Endodermal cell (in vitro differentiated cells): ENCODE measurements at regions not wholly inside any gene's neighbourhood (a gene's known extent, or its start where the extent isn't known, plus 50 kb on each side); places are given as distances from the start of the nearest gene placed in this dataset.

Experiments
- DNase-seq: peaks from one replicate; pipeline ENCODE4 v3.0.0-alpha.2; 2017
- H3K27ac ChIP-seq: 2 replicates; pipeline ENCODE4 v1.5.1; 2013; ENCODE audit warnings: mild to moderate bottlenecking, low read depth, low read length, moderate library complexity
- H3K27me3 ChIP-seq: 2 replicates; pipeline ENCODE4 v1.6.1; 2013; ENCODE audit warnings: mild to moderate bottlenecking, low read length, moderate library complexity; ENCODE audit not compliant: insufficient read depth, control insufficient read depth, poor library complexity, severe bottlenecking
- H3K36me3 ChIP-seq: 2 replicates; pipeline ENCODE4 v1.7.0; 2013; ENCODE audit warnings: mild to moderate bottlenecking, low read length, moderate library complexity; ENCODE audit not compliant: control insufficient read depth, insufficient read depth
- H3K4me1 ChIP-seq: one replicate; pipeline ENCODE4 v1.7.0; 2013; ENCODE audit warnings: low read length; ENCODE audit not compliant: control insufficient read depth, insufficient read depth
- H3K4me3 ChIP-seq: 2 replicates; pipeline ENCODE4 v1.5.1; 2013; ENCODE audit warnings: mild to moderate bottlenecking, low read length, moderate library complexity
- H3K9ac ChIP-seq: 2 replicates; pipeline ENCODE4 v1.6.1; 2013; ENCODE audit warnings: mild to moderate bottlenecking, low read length, moderate library complexity; ENCODE audit not compliant: poor library complexity, severe bottlenecking; ENCODE audit errors: extremely low read depth
- H3K9me3 ChIP-seq: 2 replicates; pipeline ENCODE4 v1.6.1; 2013; ENCODE audit warnings: mild to moderate bottlenecking, low read length, moderate library complexity; ENCODE audit not compliant: control insufficient read depth
- H3K27ac Mint-ChIP-seq: 2 replicates; pipeline ENCODE4 v1.8.0; 2020; ENCODE audit warnings: mixed read lengths
- H3K27me3 Mint-ChIP-seq: 2 replicates; pipeline ENCODE4 v1.8.0; 2021; ENCODE audit warnings: mild to moderate bottlenecking, mixed read lengths; ENCODE audit not compliant: insufficient read depth
- H3K36me3 Mint-ChIP-seq: 2 replicates; pipeline ENCODE4 v1.8.0; 2020; ENCODE audit warnings: low read depth, mixed read lengths
- H3K4me1 Mint-ChIP-seq: 2 replicates; pipeline ENCODE4 v1.8.0; 2020; ENCODE audit warnings: mixed read lengths
- H3K4me3 Mint-ChIP-seq: 2 replicates; pipeline ENCODE4 v1.8.0; 2020; ENCODE audit warnings: mild to moderate bottlenecking, moderate library complexity, mixed read lengths
- H3K9me3 Mint-ChIP-seq: 2 replicates; pipeline ENCODE4 v1.8.0; 2020; ENCODE audit warnings: mild to moderate bottlenecking, mixed read lengths
- WGBS, 2 experiments: methylation state at CpG; one replicate each; pipeline versions ENCODE4 v1.1.5 to v1.1.7; 2013; ENCODE audit warnings: missing lambda C conversion rate in 2 of 2, mixed read lengths in 1 of 2; ENCODE audit not compliant: insufficient coverage in 1 of 2, insufficient read length in 1 of 2; 5-methylcytosine and 5-hydroxymethylcytosine counted together
- TF ChIP-seq, protein P1 (sequence below): fragments of 200-600 bp; sonication (generic); conservative IDR thresholded peaks from 2 replicates; pipeline ENCODE4 v1.5.0; 2021; ENCODE audit warnings: antibody characterized with exemption, mild to moderate bottlenecking

GRCh38 chr3:104126463-104126862, 1240.2 kb upstream of the ALCAM start:
- H3K9me3 Mint-ChIP-seq = no peaks in the 10 kb centered on the region
- no peak overlapping the region for H3K4me3 Mint-ChIP-seq
- H3K36me3 ChIP-seq = no peaks in the 10 kb centered on the region
- peak; percentile 46 for DNase-seq
- 93 to 94% methylated on average over 3 to 4 of the region's 4 CpGs for WGBS, 2 experiments
- H3K4me3 ChIP-seq = no peak overlapping the region
- H3K27ac Mint-ChIP-seq = no peak overlapping the region
- H3K36me3 Mint-ChIP-seq = no peaks in the 10 kb centered on the region
- no peaks in the 10 kb centered on the region for H3K4me1 Mint-ChIP-seq
- H3K27me3 Mint-ChIP-seq = no peaks in the 10 kb centered on the region
- H3K9ac ChIP-seq = no peak overlapping the region
- TF ChIP-seq, protein P1, sequence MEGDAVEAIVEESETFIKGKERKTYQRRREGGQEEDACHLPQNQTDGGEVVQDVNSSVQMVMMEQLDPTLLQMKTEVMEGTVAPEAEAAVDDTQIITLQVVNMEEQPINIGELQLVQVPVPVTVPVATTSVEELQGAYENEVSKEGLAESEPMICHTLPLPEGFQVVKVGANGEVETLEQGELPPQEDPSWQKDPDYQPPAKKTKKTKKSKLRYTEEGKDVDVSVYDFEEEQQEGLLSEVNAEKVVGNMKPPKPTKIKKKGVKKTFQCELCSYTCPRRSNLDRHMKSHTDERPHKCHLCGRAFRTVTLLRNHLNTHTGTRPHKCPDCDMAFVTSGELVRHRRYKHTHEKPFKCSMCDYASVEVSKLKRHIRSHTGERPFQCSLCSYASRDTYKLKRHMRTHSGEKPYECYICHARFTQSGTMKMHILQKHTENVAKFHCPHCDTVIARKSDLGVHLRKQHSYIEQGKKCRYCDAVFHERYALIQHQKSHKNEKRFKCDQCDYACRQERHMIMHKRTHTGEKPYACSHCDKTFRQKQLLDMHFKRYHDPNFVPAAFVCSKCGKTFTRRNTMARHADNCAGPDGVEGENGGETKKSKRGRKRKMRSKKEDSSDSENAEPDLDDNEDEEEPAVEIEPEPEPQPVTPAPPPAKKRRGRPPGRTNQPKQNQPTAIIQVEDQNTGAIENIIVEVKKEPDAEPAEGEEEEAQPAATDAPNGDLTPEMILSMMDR = no peak
- H3K27ac ChIP-seq = no peak overlapping the region
- peaks cover 3% of the 10 kb centered on the region for H3K9me3 ChIP-seq
- H3K27me3 ChIP-seq = no peaks in the 10 kb centered on the region
- no peaks in the 10 kb centered on the region for H3K4me1 ChIP-seq

GRCh38 chr3:104126864-104127553, 1239.7 kb upstream of the ALCAM start:
- H3K27me3 Mint-ChIP-seq = no peaks in the 10 kb centered on the region
- 75 to 82% methylated on average over 4 to 7 of the region's 7 CpGs for WGBS, 2 experiments
- H3K4me3 ChIP-seq = no peak overlapping the region
- H3K4me1 Mint-ChIP-seq = no peaks in the 10 kb centered on the region
- H3K27ac Mint-ChIP-seq = no peak overlapping the region
- TF ChIP-seq, protein P1 = no peak
- H3K4me1 ChIP-seq = no peaks in the 10 kb centered on the region
- peaks cover 3% of the 10 kb centered on the region for H3K9me3 ChIP-seq
- no peaks in the 10 kb centered on the region for H3K27me3 ChIP-seq
- H3K36me3 ChIP-seq = no peaks in the 10 kb centered on the region
- peaks cover 2% of the 10 kb centered on the region for H3K9me3 Mint-ChIP-seq
- no peak overlapping the region for H3K27ac ChIP-seq
- H3K9ac ChIP-seq = no peak overlapping the region
- H3K4me3 Mint-ChIP-seq = no peak overlapping the region
- no peaks in the 10 kb centered on the region for H3K36me3 Mint-ChIP-seq
- DNase-seq = no peak

DNA sequence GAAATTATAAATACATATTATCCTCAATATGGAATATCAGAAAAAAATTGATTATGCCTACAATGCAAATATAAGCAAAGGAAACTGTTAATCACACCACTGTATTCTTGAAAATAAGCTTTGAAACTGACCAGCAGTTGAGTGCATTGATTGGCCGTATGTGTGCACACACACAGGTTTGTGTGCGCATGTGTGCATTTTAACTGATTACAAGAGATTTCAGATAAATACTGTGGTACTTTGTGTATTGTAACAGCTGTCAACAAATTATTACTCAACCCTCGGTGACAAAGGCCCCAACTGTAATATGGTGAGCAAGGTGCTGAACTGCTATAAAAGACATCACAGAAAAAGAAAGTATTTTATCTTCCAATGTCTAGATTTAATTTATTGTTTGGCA, 1238.9 kb upstream of the ALCAM start:
- Mint-ChIP-seq H3K4me3 (no peak overlapping the region), H3K9me3 (peaks cover 2% of the 10 kb centered on the region), H3K36me3 (no peaks in the 10 kb centered on the region), H3K27ac (no peak overlapping the region), H3K27me3 (no peaks in the 10 kb centered on the region), H3K4me1 (no peaks in the 10 kb centered on the region)
- WGBS, 2 experiments = 83 to 100% methylated on average over 1 to 3 of the region's 3 CpGs
- Histone ChIP-seq H3K27ac (no peak overlapping the region), H3K27me3 (no peaks in the 10 kb centered on the region), H3K9me3 (peaks cover 3% of the 10 kb centered on the region), H3K36me3 (no peaks in the 10 kb centered on the region), H3K4me3 (no peak overlapping the region), H3K4me1 (no peaks in the 10 kb centered on the region), H3K9ac (no peak overlapping the region)
- no peak for DNase-seq
- TF ChIP-seq, protein P1 = no peak
